GM12891 (cell line): ENCODE measurements at regions not wholly inside any gene's neighbourhood (a gene's known extent, or its start where the extent isn't known, plus 50 kb on each side); places are given as distances from the start of the nearest gene placed in this dataset.

Source experiments
- DNase-seq: peaks from one replicate; pipeline ENCODE4 v3.0.0; 2011; ENCODE audit warnings: low spot score; ENCODE audit not compliant: insufficient read length
- FAIRE-seq: peaks from 2 replicates; lab custom pipeline; 2011; peaks lifted over from hg19 to GRCh38; lab: Jason Lieb, UNC
- PAX5 ChIP-seq: IDR thresholded peaks from 2 replicates; pipeline ENCODE4 v1.6.1; 2011; ENCODE audit warnings: low read length, moderate library complexity, mild to moderate bottlenecking; ENCODE audit not compliant: insufficient read depth, severe bottlenecking
- POLR2A ChIP-seq: IDR thresholded peaks from 2 replicates; pipeline ENCODE4 v1.6.1; 2011; ENCODE audit warnings: low read depth, low read length, control low read depth
- POLR2AphosphoS5 ChIP-seq: IDR thresholded peaks from 2 replicates; pipeline ENCODE4 v1.6.1; 2011; ENCODE audit warnings: low read depth, low read length, control low read depth
- POU2F2 ChIP-seq: IDR thresholded peaks from 2 replicates; pipeline ENCODE4 v1.6.1; 2011; ENCODE audit warnings: low read depth, mild to moderate bottlenecking, control low read depth, low read length, moderate library complexity
- SPI1 ChIP-seq: IDR thresholded peaks from 2 replicates; pipeline ENCODE4 v1.6.1; 2011; ENCODE audit warnings: low read depth, low read length, control low read depth
- TAF1 ChIP-seq: IDR thresholded peaks from 2 replicates; pipeline ENCODE4 v1.6.1; 2011; ENCODE audit warnings: low read depth, low read length, control low read depth

DNA sequence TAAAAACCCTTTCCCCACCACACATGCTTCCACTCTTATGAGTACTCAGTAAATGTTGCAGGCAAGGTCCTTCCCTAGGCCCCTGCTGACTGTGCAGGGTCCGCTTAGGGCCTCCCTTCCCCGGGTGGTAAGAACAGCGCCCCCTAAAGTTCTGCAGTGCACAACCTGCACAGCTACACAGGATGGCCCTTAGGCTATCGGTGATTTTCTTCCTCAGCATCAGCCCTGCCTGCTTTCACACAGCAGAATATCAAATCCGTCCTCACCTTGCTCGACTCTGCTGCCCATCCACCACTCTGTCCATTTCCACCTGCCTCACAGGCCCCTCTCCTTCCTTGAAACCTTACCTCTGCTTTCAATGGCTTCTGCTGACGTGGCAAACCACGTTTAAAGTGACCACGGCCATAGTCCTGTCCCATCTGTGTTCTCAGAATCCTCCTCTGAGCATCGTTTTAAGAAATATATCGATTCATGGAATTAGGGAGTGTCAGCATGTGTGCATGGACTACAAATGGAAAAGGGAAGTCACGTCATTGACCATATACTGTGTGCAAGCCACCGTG lies 51.4 kb upstream of the TMEM132E start:
- FAIRE-seq (no peak), DNase-seq (no peak)
- no peak for TF ChIP-seq POLR2AphosphoS5
- no peak for TF ChIP-seq TAF1
- TF ChIP-seq SPI1 = no peak
- TF ChIP-seq POLR2A = no peak
- no peak for TF ChIP-seq PAX5
- no peak for TF ChIP-seq POU2F2

GRCh38 chr17:34527136-34527907 lies 52.1 kb upstream of the TMEM132E start:
- TF ChIP-seq POLR2AphosphoS5 (no peak), TAF1 (no peak), POLR2A (no peak), PAX5 (no peak), SPI1 (no peak), POU2F2 (no peak)
- DNase-seq = no peak
- no peak for FAIRE-seq

DNA sequence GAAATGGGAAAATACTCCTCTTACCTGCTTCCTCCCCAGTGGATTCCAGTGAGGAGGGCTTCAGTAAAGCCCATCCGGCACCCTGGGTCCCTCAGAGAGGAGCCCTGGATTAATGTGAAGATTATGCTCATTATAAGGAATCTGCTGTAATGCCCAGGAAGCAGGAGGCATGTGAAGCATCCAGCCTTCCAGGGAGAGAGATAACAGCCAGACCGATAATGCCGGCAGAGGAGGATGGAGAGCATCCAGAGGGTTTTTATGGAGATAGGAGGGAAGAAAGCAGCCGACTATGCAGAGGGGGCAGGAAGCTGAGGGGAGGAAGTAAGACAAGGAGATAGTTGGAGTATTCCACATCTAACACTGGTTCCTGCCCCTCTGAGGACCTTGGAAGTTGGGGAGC lies 53.7 kb upstream of the TMEM132E start:
- FAIRE-seq (no peak), DNase-seq (no peak)
- TF ChIP-seq PAX5 (no peak), TAF1 (no peak), POLR2A (no peak), SPI1 (no peak), POLR2AphosphoS5 (no peak), POU2F2 (no peak)

GRCh38 chr17:34521955-34522354 lies 57.4 kb upstream of the TMEM132E start:
- FAIRE-seq (no peak), DNase-seq (no peak)
- TF ChIP-seq PAX5 (no peak), SPI1 (no peak), POLR2A (no peak), POLR2AphosphoS5 (no peak), TAF1 (no peak), POU2F2 (no peak)

DNA sequence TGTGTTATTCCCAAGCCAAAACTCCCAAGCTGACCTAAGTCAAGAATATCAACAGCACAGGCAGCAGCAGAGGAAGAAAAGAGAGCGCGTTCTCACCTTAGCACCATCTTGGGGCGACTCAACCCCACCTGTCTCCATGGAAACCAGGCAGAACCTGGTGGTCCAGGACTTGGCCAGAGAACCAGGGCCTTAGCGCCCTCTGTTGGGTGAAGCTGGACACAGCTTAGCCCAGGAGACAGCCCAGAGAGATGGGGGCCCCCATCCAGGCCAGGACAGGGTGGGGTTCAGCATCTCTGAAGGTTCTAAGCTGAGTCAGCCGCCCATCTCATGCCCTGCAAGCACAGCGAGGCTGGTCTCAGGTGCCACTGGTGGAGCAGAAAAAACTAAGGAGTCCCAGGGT lies 60.1 kb upstream of the TMEM132E start:
- FAIRE-seq = no peak
- no peak for DNase-seq
- no peak for TF ChIP-seq SPI1
- no peak for TF ChIP-seq PAX5
- TF ChIP-seq POU2F2 = no peak
- no peak for TF ChIP-seq POLR2A
- no peak for TF ChIP-seq TAF1
- TF ChIP-seq POLR2AphosphoS5 = no peak

DNA sequence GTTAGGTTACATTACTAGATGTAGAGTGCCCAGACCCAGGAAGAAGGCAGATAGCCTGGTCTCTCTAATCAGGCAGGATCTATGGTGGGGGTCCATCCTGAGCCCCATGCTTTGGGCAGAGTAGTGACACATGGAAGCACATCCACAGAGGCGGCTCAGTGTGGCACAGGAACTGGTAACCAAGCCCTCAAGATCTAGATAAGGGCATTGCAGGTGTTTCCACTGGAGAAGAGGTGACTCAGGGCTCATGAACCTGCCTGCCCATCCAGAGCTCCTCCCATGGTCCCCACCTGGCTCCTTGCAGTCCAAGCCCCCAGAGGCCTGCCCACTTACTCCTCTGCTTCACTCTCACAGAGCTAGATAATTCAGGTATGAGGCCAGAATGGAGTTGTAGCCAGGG lies 62.0 kb upstream of the TMEM132E start:
- no peak for TF ChIP-seq SPI1
- TF ChIP-seq POLR2A = no peak
- TF ChIP-seq TAF1 = no peak
- TF ChIP-seq POU2F2 = no peak
- TF ChIP-seq POLR2AphosphoS5 = no peak
- TF ChIP-seq PAX5 = no peak
- DNase-seq (no peak), FAIRE-seq (no peak)

GRCh38 chr17:34511931-34512330 lies 67.5 kb upstream of the TMEM132E start:
- DNase-seq = no peak
- FAIRE-seq = no peak
- TF ChIP-seq SPI1 = no peak
- TF ChIP-seq PAX5 = no peak
- no peak for TF ChIP-seq POLR2A
- no peak for TF ChIP-seq TAF1
- no peak for TF ChIP-seq POLR2AphosphoS5
- no peak for TF ChIP-seq POU2F2

DNA sequence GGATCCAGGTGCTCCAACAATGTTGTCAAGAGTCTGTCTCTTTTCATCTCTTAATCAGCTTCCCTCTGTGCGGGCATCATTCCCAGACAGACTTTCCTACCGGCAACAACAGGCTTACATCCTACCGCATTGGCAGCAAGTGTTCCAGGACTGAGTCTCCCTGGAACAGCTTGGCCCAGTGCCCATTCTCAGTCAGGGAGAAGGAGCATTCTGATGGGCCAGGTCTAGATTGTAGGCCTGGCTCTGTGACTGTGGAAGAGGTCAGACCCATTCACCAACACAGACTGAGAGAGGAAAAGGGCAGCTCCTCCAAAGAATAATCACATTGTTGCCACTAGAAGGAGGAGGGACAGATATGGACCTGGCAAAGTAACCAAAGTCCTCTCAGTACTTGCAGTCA lies 68.1 kb upstream of the TMEM132E start:
- DNase-seq = no peak
- FAIRE-seq = no peak
- no peak for TF ChIP-seq TAF1
- no peak for TF ChIP-seq SPI1
- no peak for TF ChIP-seq POLR2A
- TF ChIP-seq POLR2AphosphoS5 = no peak
- TF ChIP-seq POU2F2 = no peak
- TF ChIP-seq PAX5 = no peak

GRCh38 chr17:34504814-34505484 lies 74.4 kb upstream of the TMEM132E start:
- FAIRE-seq (no peak), DNase-seq (no peak)
- TF ChIP-seq POU2F2 (no peak), SPI1 (no peak), POLR2A (no peak), TAF1 (no peak), POLR2AphosphoS5 (no peak), PAX5 (no peak)
